ENCODE measurements at regions not wholly inside any gene's neighbourhood (a gene's known extent, or its start where the extent isn't known, plus 50 kb on each side); places are given as distances from the start of the nearest gene placed in this dataset.

GRCh38 chr10:31678575-31679516 lies 249.8 kb downstream of the ARHGAP12 start:
- no peak for TF ChIP-seq CTCF (IDR thresholded peaks at IDR 0.05; ENCODE audit: low read depth, low read length, missing input control)
- TF ChIP-seq HNF4A (conservative IDR thresholded peaks at IDR 0.05): no peak
- no peak for TF ChIP-seq REST (IDR thresholded peaks at IDR 0.05)
- TF ChIP-seq ATF3 (IDR thresholded peaks at IDR 0.05): no peak
- no peak for TF ChIP-seq MAX (IDR thresholded peaks at IDR 0.05)
